ENCODE measurements at regions not wholly inside any gene's neighbourhood (a gene's known extent, or its start where the extent isn't known, plus 50 kb on each side); places are given as distances from the start of the nearest gene placed in this dataset.

- Histone ChIP-seq H3K36me3 (ENCODE audit: control insufficient read depth, insufficient read depth, low read length, severe bottlenecking) (no peaks in the 10 kb centered on the region), H3K27me3 (replicated peaks; ENCODE audit: control insufficient read depth, insufficient read depth, low read length) (no peaks in the 10 kb centered on the region), H3K4me3 (ENCODE audit: low read length) (no peak overlapping the region), H3K9ac (ENCODE audit: low read length) (no peak overlapping the region), H3K9me3 (ENCODE audit: control insufficient read depth, low read length) (no peaks in the 10 kb centered on the region), H3K4me1 (ENCODE audit: control insufficient read depth, insufficient read depth, low read length) (no peaks in the 10 kb centered on the region)
- no peak for DNase-seq (ENCODE audit: low read depth)
Observed at GRCh38 chr5:108625654-108626053, 122.0 kb upstream of the FER start.

GRCh38 chr5:108623826-108624225 is 123.9 kb upstream of the FER start:
- no peaks in the 10 kb centered on the region for H3K36me3 ChIP-seq (ENCODE audit: control insufficient read depth, insufficient read depth, low read length, severe bottlenecking)
- no peaks in the 10 kb centered on the region for H3K27me3 ChIP-seq (replicated peaks; ENCODE audit: control insufficient read depth, insufficient read depth, low read length)
- H3K9ac ChIP-seq (ENCODE audit: low read length): no peak overlapping the region
- H3K4me1 ChIP-seq (ENCODE audit: control insufficient read depth, insufficient read depth, low read length): no peaks in the 10 kb centered on the region
- no peak for DNase-seq (ENCODE audit: low read depth)
- no peak overlapping the region for H3K4me3 ChIP-seq (ENCODE audit: low read length)
- no peaks in the 10 kb centered on the region for H3K9me3 ChIP-seq (ENCODE audit: control insufficient read depth, low read length)

DNA sequence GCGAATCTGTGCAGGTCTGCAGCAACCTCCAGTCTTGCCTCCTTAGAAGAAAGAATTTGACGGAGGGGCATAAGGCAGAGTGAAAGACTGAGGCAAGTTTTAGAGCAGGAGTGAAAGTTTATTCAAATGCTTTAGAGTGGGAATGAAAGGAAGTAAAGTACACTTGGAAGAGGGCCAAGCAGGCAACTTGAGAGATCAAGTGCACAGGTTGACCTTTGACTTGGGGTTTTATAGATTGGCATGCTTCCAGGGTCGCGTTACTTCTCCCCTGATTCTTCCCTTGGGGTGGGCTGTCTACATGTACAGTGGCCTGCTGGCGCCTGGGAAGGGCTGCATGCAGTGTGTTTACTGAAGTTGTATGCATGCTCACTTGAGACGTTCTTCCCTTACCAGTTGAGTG is 127.2 kb upstream of the FER start:
- H3K36me3 ChIP-seq (ENCODE audit: control insufficient read depth, insufficient read depth, low read length, severe bottlenecking): no peaks in the 10 kb centered on the region

DNA sequence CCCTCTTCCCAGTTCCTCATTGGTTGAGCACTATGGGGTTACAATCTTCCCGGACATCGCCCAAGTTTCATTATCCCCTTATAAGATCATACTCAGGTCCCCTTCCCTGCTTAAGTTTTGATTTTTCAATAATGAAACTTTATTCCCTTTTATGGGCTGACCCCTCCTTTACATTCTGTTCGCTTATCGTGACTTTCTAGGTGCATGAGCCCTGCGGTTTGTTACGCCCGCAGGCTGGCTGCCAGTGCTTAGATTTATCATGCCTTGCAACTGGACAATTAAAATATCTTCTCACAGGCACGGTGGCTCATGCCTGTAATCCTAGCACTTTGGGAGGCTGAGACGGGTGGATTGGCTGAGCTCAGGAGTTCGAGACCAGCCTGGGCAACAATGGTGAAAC is 127.9 kb upstream of the FER start:
- no peak overlapping the region for H3K9ac ChIP-seq (ENCODE audit: low read length)
- peaks cover 8% of the 10 kb centered on the region for H3K4me1 ChIP-seq (ENCODE audit: control insufficient read depth, insufficient read depth, low read length)
- no peaks in the 10 kb centered on the region for H3K36me3 ChIP-seq (ENCODE audit: control insufficient read depth, insufficient read depth, low read length, severe bottlenecking)

More for the DNA sequence above, 127.2 kb upstream of the FER start:
- no peak overlapping the region for H3K9ac ChIP-seq (ENCODE audit: low read length)
- no peaks in the 10 kb centered on the region for H3K9me3 ChIP-seq (ENCODE audit: control insufficient read depth, low read length)
- no peak for DNase-seq (ENCODE audit: low read depth)
- H3K4me1 ChIP-seq (ENCODE audit: control insufficient read depth, insufficient read depth, low read length): peaks cover 1% of the 10 kb centered on the region
- no peaks in the 10 kb centered on the region for H3K27me3 ChIP-seq (replicated peaks; ENCODE audit: control insufficient read depth, insufficient read depth, low read length)
- H3K4me3 ChIP-seq (ENCODE audit: low read length): no peak overlapping the region

GRCh38 chr5:108617467-108618435 is 129.9 kb upstream of the FER start:
- H3K36me3 ChIP-seq (ENCODE audit: control insufficient read depth, insufficient read depth, low read length, severe bottlenecking): no peaks in the 10 kb centered on the region
- no peak overlapping the region for H3K4me3 ChIP-seq (ENCODE audit: low read length)
- peaks cover 10% of the 10 kb centered on the region for H3K4me1 ChIP-seq (ENCODE audit: control insufficient read depth, insufficient read depth, low read length)
- H3K27me3 ChIP-seq (replicated peaks; ENCODE audit: control insufficient read depth, insufficient read depth, low read length): no peaks in the 10 kb centered on the region
- H3K9me3 ChIP-seq (ENCODE audit: control insufficient read depth, low read length): no peaks in the 10 kb centered on the region
- H3K9ac ChIP-seq (ENCODE audit: low read length): no peak overlapping the region
- DNase-seq (ENCODE audit: low read depth): no peak

More for the DNA sequence above, 127.9 kb upstream of the FER start:
- DNase-seq (ENCODE audit: low read depth): no peak
- no peak overlapping the region for H3K4me3 ChIP-seq (ENCODE audit: low read length)
- no peaks in the 10 kb centered on the region for H3K9me3 ChIP-seq (ENCODE audit: control insufficient read depth, low read length)
- H3K27me3 ChIP-seq (replicated peaks; ENCODE audit: control insufficient read depth, insufficient read depth, low read length): no peaks in the 10 kb centered on the region

DNA sequence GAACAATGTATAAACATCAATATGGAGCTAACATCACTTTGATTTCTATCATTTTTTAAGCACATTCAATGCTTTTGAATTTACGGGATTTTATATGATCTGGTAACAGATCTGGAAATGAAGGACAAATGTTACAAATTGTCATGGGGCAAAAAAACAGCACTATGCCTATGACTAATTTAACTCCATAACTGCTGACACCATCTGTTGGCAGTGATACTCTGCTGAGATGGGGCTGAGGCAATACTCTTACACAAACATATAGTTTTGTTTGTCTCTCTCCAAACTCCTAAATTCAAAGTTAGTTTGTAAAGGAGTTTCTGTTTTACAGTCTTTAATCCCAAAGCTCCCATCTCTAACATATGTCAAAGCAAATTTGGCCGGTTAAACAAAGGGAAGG is 132.5 kb upstream of the FER start:
- DNase-seq (ENCODE audit: low read depth): peak; percentile 48
- H3K27me3 ChIP-seq (replicated peaks; ENCODE audit: control insufficient read depth, insufficient read depth, low read length): no peaks in the 10 kb centered on the region

DNA sequence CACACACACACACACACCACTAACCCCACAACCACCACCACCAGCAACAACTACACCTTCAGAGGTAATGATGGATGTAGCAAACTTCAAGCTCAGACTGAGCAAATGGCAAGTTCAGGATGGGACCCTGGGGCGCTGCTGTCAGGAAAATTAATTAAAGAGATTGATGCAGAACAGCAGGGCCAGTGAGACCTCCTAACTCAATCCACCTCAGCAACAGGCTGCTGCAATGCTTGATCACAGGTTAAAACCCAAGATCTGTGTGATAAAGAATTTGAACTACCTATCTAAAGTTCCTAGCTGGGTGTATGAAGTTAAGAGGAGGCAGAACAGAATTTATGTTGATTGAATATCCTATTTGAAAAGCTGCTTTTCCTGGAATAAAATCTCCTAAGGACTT is 140.3 kb upstream of the FER start:
- H3K4me3 ChIP-seq (ENCODE audit: low read length): no peak overlapping the region
- no peaks in the 10 kb centered on the region for H3K36me3 ChIP-seq (ENCODE audit: control insufficient read depth, insufficient read depth, low read length, severe bottlenecking)
- no peaks in the 10 kb centered on the region for H3K9me3 ChIP-seq (ENCODE audit: control insufficient read depth, low read length)
- H3K4me1 ChIP-seq (ENCODE audit: control insufficient read depth, insufficient read depth, low read length): no peaks in the 10 kb centered on the region
- H3K9ac ChIP-seq (ENCODE audit: low read length): no peak overlapping the region
- no peaks in the 10 kb centered on the region for H3K27me3 ChIP-seq (replicated peaks; ENCODE audit: control insufficient read depth, insufficient read depth, low read length)
- DNase-seq (ENCODE audit: low read depth): no peak

More for the DNA sequence above, 132.5 kb upstream of the FER start:
- Histone ChIP-seq H3K4me3 (ENCODE audit: low read length) (no peak overlapping the region), H3K9me3 (ENCODE audit: control insufficient read depth, low read length) (no peaks in the 10 kb centered on the region), H3K36me3 (ENCODE audit: control insufficient read depth, insufficient read depth, low read length, severe bottlenecking) (no peaks in the 10 kb centered on the region), H3K9ac (ENCODE audit: low read length) (no peak overlapping the region), H3K4me1 (ENCODE audit: control insufficient read depth, insufficient read depth, low read length) (peaks cover 10% of the 10 kb centered on the region)

GRCh38 chr5:108606185-108606584 is 141.5 kb upstream of the FER start:
- Histone ChIP-seq H3K36me3 (ENCODE audit: control insufficient read depth, insufficient read depth, low read length, severe bottlenecking) (no peaks in the 10 kb centered on the region), H3K4me1 (ENCODE audit: control insufficient read depth, insufficient read depth, low read length) (no peaks in the 10 kb centered on the region), H3K9me3 (ENCODE audit: control insufficient read depth, low read length) (no peaks in the 10 kb centered on the region), H3K4me3 (ENCODE audit: low read length) (no peak overlapping the region), H3K9ac (ENCODE audit: low read length) (no peak overlapping the region), H3K27me3 (replicated peaks; ENCODE audit: control insufficient read depth, insufficient read depth, low read length) (no peaks in the 10 kb centered on the region)
- no peak for DNase-seq (ENCODE audit: low read depth)

- H3K9me3 ChIP-seq (ENCODE audit: control insufficient read depth, low read length): no peaks in the 10 kb centered on the region
- H3K4me1 ChIP-seq (ENCODE audit: control insufficient read depth, insufficient read depth, low read length): no peaks in the 10 kb centered on the region
- H3K4me3 ChIP-seq (ENCODE audit: low read length): no peak overlapping the region
- H3K27me3 ChIP-seq (replicated peaks; ENCODE audit: control insufficient read depth, insufficient read depth, low read length): no peaks in the 10 kb centered on the region
- no peak for DNase-seq (ENCODE audit: low read depth)
- H3K9ac ChIP-seq (ENCODE audit: low read length): no peak overlapping the region
- no peaks in the 10 kb centered on the region for H3K36me3 ChIP-seq (ENCODE audit: control insufficient read depth, insufficient read depth, low read length, severe bottlenecking)
Observed at GRCh38 chr5:108602830-108603229, 144.9 kb upstream of the FER start.

DNA sequence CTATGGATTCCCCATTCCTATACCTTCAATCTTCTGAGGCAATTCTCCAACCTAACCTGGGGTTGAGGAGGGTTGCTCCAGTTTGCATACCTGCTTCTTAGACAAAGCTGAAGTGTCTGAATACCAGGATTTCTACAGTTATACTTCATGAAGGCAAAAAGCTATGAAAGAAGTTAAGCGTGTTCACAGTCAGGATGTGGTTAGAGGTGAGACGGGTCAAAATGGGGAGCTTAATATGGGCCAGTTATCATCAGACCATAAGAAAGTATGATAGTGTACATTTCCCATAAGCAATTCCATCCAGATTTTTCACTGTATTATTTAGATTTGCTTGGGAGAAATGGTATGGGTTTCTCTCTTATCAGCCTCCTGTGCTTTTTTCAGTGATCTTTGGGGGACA is 156.9 kb upstream of the FER start:
- Histone ChIP-seq H3K9ac (ENCODE audit: low read length) (no peak overlapping the region), H3K4me3 (ENCODE audit: low read length) (no peak overlapping the region)
- DNase-seq (ENCODE audit: low read depth): no peak

DNA sequence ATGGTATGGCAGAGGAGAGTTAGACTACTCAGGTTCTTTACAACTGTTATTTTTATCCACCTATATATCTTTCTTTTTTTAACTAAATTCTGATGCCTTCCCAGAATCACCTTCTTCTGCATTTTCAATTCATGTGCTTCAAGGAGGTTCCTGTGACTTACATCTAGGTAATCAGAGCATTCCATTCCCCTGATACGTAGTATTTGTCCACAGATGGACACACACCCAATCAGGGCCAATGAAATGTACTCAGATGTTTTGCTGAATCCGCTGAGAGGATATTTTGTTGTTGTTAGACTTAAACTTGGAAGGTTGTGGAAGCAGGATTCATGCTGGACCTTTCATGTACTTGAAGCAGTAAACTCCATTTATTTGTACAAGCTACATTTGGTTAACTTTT is 159.4 kb upstream of the FER start:
- no peaks in the 10 kb centered on the region for H3K36me3 ChIP-seq (ENCODE audit: control insufficient read depth, insufficient read depth, low read length, severe bottlenecking)
- no peak overlapping the region for H3K4me3 ChIP-seq (ENCODE audit: low read length)
- peaks cover 2% of the 10 kb centered on the region for H3K4me1 ChIP-seq (ENCODE audit: control insufficient read depth, insufficient read depth, low read length)
- H3K27me3 ChIP-seq (replicated peaks; ENCODE audit: control insufficient read depth, insufficient read depth, low read length): no peaks in the 10 kb centered on the region
- no peak overlapping the region for H3K9ac ChIP-seq (ENCODE audit: low read length)
- no peaks in the 10 kb centered on the region for H3K9me3 ChIP-seq (ENCODE audit: control insufficient read depth, low read length)
- DNase-seq (ENCODE audit: low read depth): no peak

More for the DNA sequence above, 156.9 kb upstream of the FER start:
- H3K36me3 ChIP-seq (ENCODE audit: control insufficient read depth, insufficient read depth, low read length, severe bottlenecking): no peaks in the 10 kb centered on the region
- no peaks in the 10 kb centered on the region for H3K4me1 ChIP-seq (ENCODE audit: control insufficient read depth, insufficient read depth, low read length)
- no peaks in the 10 kb centered on the region for H3K9me3 ChIP-seq (ENCODE audit: control insufficient read depth, low read length)
- H3K27me3 ChIP-seq (replicated peaks; ENCODE audit: control insufficient read depth, insufficient read depth, low read length): no peaks in the 10 kb centered on the region
